ENCODE measurements at regions not wholly inside any gene's neighbourhood (a gene's known extent, or its start where the extent isn't known, plus 50 kb on each side); places are given as distances from the start of the nearest gene placed in this dataset.
"Not testable (repeated sequence)": the region's sequence is repeated elsewhere in the genome, so short reads cannot be mapped to it uniquely, and the experiment has no call there.

DNA sequence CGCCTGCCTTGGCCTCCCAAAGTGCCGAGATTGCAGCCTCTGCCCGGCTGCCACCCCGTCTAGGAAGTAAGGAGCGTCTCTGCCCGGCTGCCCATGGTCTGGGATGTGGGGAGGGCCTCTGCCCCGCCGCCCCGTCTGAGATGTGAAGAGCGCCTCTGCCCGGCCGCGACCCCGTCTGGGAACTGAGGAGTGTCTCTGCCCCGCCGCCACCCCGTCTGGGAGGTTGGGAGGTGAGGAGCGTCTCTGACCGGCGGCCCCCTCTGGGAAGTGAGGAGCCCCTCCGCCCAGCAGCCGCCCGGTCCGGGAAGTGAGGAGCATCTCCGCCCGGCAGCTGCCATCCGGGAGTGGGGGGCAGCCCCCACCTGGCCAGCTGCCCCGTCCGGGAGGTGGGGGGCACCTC lies 699.2 kb upstream of the TMEFF2 start:
- H2BK20ac ChIP-seq (ENCODE audit: low read length); H4K8ac ChIP-seq (ENCODE audit: extremely low read depth, insufficient read depth, low read length); H3K4me1 ChIP-seq (replicated peaks in 1 of 4; ENCODE audit: control insufficient read depth in 3 of 4, insufficient read depth in 4 of 4, low read length in 3 of 4); H2BK12ac ChIP-seq (ENCODE audit: low read depth, low read length); H3K4me3 ChIP-seq (ENCODE audit: extremely low read depth in 1 of 4, insufficient read depth in 2 of 4, low read depth in 3 of 4, low read length in 4 of 4); H4K91ac ChIP-seq (replicated peaks; ENCODE audit: insufficient read length, low read length); H3K23me2 ChIP-seq (ENCODE audit: low read depth, low read length); H3K79me2 ChIP-seq (ENCODE audit: control insufficient read depth in 1 of 2, insufficient read depth in 2 of 2, low read length in 2 of 2); DNase-seq (ENCODE audit: low read depth in 1 of 2, low spot score in 2 of 2); H3K14ac ChIP-seq (ENCODE audit: insufficient read length); H3K4ac ChIP-seq (replicated peaks; ENCODE audit: insufficient read length, low read depth, low read length); H2AFZ ChIP-seq (ENCODE audit: low read length); H2BK5ac ChIP-seq (ENCODE audit: low read depth, low read length); H4K20me1 ChIP-seq (replicated peaks in 1 of 2; ENCODE audit: control insufficient read depth in 1 of 2, insufficient read depth in 2 of 2, low read length in 2 of 2); H2BK15ac ChIP-seq (ENCODE audit: low read length); H3K56ac ChIP-seq (replicated peaks; ENCODE audit: insufficient read length, low read depth, low read length); CTCF ChIA-PET (ENCODE audit: partially characterized antibody); H3K9me3 ChIP-seq (ENCODE audit: insufficient read depth in 2 of 2, low read depth in 1 of 2, low read length in 1 of 2); H3K18ac ChIP-seq (ENCODE audit: extremely low read depth, low read length); H2BK120ac ChIP-seq (replicated peaks; ENCODE audit: low read depth, low read length); H3K36me3 ChIP-seq (ENCODE audit: control insufficient read depth in 2 of 4, insufficient read depth in 4 of 4, low read length in 3 of 4); H3K27me3 ChIP-seq (replicated peaks in 1 of 4; ENCODE audit: control insufficient read depth in 3 of 4, extremely low read depth in 1 of 4, insufficient read depth in 3 of 4, low read length in 3 of 4); H2AK5ac ChIP-seq (ENCODE audit: low read depth, low read length); POLR2A ChIA-PET (ENCODE audit: partially characterized antibody); H3K9ac ChIP-seq (replicated peaks in 1 of 4; ENCODE audit: extremely low read depth in 1 of 4, low read depth in 3 of 4, low read length in 3 of 4); H3K23ac ChIP-seq (ENCODE audit: insufficient read length); H3K79me1 ChIP-seq (ENCODE audit: low read depth, low read length); H4K5ac ChIP-seq (ENCODE audit: insufficient read length, low read depth, low read length); H3K4me2 ChIP-seq (ENCODE audit: insufficient read depth in 1 of 2, low read depth in 2 of 2, low read length in 2 of 2); FAIRE-seq; H3K27ac ChIP-seq (ENCODE audit: low read depth, low read length): not testable (repeated sequence)
- WGBS, 2 experiments (ENCODE audit: extremely low coverage in 1 of 2, insufficient coverage in 1 of 2, insufficient read length in 1 of 2, insufficient replicate concordance in 2 of 2, low coverage in 1 of 2, low lambda C conversion rate in 2 of 2, missing lambda C conversion rate in 1 of 2), result 67% methylated on average over 3 of the region's 29 CpGs; no CpG with 5 or more reads in 1 of the 2 experiments
